ENCODE measurements at regions not wholly inside any gene's neighbourhood (a gene's known extent, or its start where the extent isn't known, plus 50 kb on each side); places are given as distances from the start of the nearest gene placed in this dataset.
"Not testable (repeated sequence)": the region's sequence is repeated elsewhere in the genome, so short reads cannot be mapped to it uniquely, and the experiment has no call there.

DNA sequence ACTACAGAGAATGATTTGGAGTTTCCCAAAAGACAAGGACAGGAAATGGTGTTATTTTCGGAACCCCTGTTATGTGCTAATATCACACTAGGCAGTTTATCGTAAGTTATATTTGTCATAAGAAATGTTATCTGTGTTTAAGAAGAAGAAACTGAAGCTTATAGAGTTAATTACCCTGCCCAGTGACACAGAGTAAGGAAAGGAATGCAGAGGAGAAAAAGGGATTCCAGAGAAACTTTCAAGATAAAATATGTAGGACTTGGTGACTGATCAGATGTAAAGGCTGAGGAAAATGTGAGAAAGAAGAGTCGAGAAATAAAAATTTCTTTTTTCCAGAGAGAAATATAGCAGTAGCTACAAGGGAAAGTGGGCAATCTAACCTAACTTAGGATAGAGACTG lies 63.5 kb upstream of the ZNF746 start:
- DNase-seq, result no peak

- no peak for DNase-seq
These were observed 62.1 kb upstream of the ZNF746 start for GRCh38 chr7:149559711-149560110.

GRCh38 chr7:149558149-149558861 lies 60.7 kb upstream of the ZNF746 start:
- no peak for DNase-seq

GRCh38 chr7:149556525-149556924 lies 58.9 kb upstream of the ZNF746 start:
- DNase-seq, result not testable (repeated sequence)

DNA sequence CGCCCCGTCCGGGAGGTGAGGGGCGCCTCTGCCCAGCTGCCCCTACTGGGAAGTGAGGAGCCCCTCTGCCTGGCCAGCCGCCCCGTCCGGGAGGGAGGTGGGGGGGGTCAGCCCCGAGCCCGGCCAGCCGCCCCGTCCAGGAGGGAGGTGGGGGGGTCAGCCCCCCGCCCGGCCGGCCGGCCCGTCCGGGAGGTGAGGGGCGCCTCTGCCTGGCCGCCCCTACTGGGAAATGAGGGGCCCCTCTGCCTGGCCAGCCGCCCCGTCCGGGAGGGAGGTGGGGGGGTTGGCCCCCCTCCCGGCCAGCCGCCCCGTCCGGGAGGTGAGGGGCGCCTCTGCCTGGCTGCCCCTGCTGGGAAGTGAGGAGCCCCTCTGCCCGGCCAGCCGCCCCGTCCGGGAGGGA lies 57.2 kb upstream of the ZNF746 start:
- DNase-seq, result not testable (repeated sequence)

DNA sequence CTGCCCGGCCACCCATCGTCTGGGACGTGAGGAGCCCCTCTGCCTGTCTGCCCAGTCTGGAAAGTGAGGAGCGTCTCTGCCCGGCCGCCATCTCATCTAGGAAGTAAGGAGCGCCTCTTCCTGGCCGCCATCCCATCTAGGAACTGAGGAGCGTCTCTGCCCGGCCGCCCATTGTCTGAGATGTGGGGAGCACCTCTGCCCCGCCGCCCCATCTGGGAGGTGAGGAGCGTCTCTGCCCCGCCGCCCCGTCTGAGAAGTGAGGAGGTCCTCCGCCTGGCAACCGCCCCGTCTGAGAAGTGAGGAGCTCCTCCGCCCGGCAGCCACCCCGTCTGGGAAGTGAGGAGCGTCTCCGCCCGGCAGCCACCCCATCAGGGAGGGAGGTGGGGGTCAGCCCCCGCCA lies 56.4 kb upstream of the ZNF746 start:
- not testable (repeated sequence) for DNase-seq

- DNase-seq, result no peak
These were observed 55.2 kb upstream of the ZNF746 start for GRCh38 chr7:149552799-149553198.

All from activated T-cell treated with anti-CD3 and anti-CD28 coated beads, Interleukin-2, amount 50 U/mL, for 1 hour (primary cell).